Liver (tissue), 3 donors: ENCODE measurements at regions not wholly inside any gene's neighbourhood (a gene's known extent, or its start where the extent isn't known, plus 50 kb on each side); places are given as distances from the start of the nearest gene placed in this dataset.

Source experiments
- CTCF ChIP-seq: fragments of 150-350 bp; IDR thresholded peaks from 2 replicates; pipeline ENCODE4 v1.5.1; 2017; ENCODE audit warnings: improper control_type of control experiment, low read depth, low read length; ENCODE audit not compliant: missing input control
- GABPA ChIP-seq, 2 donors: IDR thresholded peaks in 1 of 2; conservative IDR thresholded peaks in 1 of 2; 2 replicates each; pipeline ENCODE4 v1.6.1; 2016; ENCODE audit warnings: antibody characterized with exemption in 2 of 2, mild to moderate bottlenecking in 1 of 2, moderate library complexity in 1 of 2
- MAX ChIP-seq: IDR thresholded peaks from 2 replicates; pipeline ENCODE4 v1.6.1; 2016; ENCODE audit warnings: antibody characterized with exemption
- NR2F2 ChIP-seq: IDR thresholded peaks from 2 replicates; pipeline ENCODE4 v1.6.1; 2016; ENCODE audit warnings: antibody characterized with exemption
- donor health status: healthy.
- donor health status: healthy.

GRCh38 chr6:141364694-141365093, 768.0 kb upstream of the GJE1 start:
- TF ChIP-seq MAX (no peak), CTCF (no peak), GABPA (IDR thresholded peaks at IDR 0.05 in 1 of 2, conservative IDR thresholded peaks at IDR 0.05 in 1 of 2) (no peak), NR2F2 (no peak)
